CD14-positive monocyte (primary cell): ENCODE measurements at regions not wholly inside any gene's neighbourhood (a gene's known extent, or its start where the extent isn't known, plus 50 kb on each side); places are given as distances from the start of the nearest gene placed in this dataset.

Experiments used
- DNase-seq, 3 donors: peaks; one replicate each; pipeline ENCODE4 v3.0.0-alpha.2; 2011 to 2022
- H2AFZ ChIP-seq: 2 replicates; pipeline ENCODE4 v1.6.0; 2012; ENCODE audit warnings: mild to moderate bottlenecking, low read depth, low read length, inconsistent platforms; ENCODE audit not compliant: insufficient read depth, poor library complexity, severe bottlenecking
- H3K27ac ChIP-seq, 2 donors: 1 replicate in 1 of 2; 2 replicates in 1 of 2; pipeline ENCODE4 v1.5.1; 2012 to 2013; ENCODE audit warnings: low read length in 2 of 2, control low read depth in 1 of 2, inconsistent platforms in 1 of 2, low read depth in 1 of 2, mild to moderate bottlenecking in 1 of 2
- H3K27me3 ChIP-seq, 2 donors: one replicate each; pipeline versions ENCODE4 v1.6.0 to v1.6.1; 2011 to 2013; ENCODE audit warnings: low read length in 2 of 2; ENCODE audit not compliant: control insufficient read depth in 2 of 2, insufficient read depth in 2 of 2
- H3K36me3 ChIP-seq, 2 donors: replicated peaks in 1 of 2; 1 replicate in 1 of 2; 2 replicates in 1 of 2; pipeline versions ENCODE4 v1.5.1 to v1.6.1; 2012 to 2013; ENCODE audit warnings: low read length in 2 of 2, control low read depth in 1 of 2, inconsistent platforms in 1 of 2, mild to moderate bottlenecking in 1 of 2; ENCODE audit not compliant: insufficient read depth in 2 of 2, control insufficient read depth in 1 of 2
- H3K4me1 ChIP-seq, 2 donors: 1 replicate in 1 of 2; 2 replicates in 1 of 2; pipeline versions ENCODE4 v1.5.1 to v1.6.1; 2012 to 2013; ENCODE audit warnings: low read length in 2 of 2, control low read depth in 1 of 2, inconsistent platforms in 1 of 2, mild to moderate bottlenecking in 1 of 2, moderate library complexity in 1 of 2; ENCODE audit not compliant: insufficient read depth in 2 of 2, control insufficient read depth in 1 of 2
- H3K4me2 ChIP-seq: replicated peaks from 2 replicates; pipeline ENCODE3; 2012; ENCODE audit warnings: low read length, moderate library complexity, mild to moderate bottlenecking; ENCODE audit not compliant: poor library complexity, severe bottlenecking; ENCODE audit errors: extremely low read depth
- H3K4me3 ChIP-seq, 3 experiments: fragments of 200-600 bp in 1 of 3; sonication (generic) in 1 of 3; replicated peaks in 1 of 3; 1 replicate in 2 of 3; 2 replicates in 1 of 3; pipeline ENCODE4 v1.5.1; 2011 to 2013; ENCODE audit warnings: low read length in 3 of 3, mild to moderate bottlenecking in 3 of 3, control low read depth in 2 of 3, low read depth in 2 of 3, inconsistent platforms in 1 of 3, moderate library complexity in 1 of 3
- H3K79me2 ChIP-seq: 2 replicates; pipeline ENCODE4 v1.6.0; 2012; ENCODE audit warnings: mild to moderate bottlenecking, control low read depth, inconsistent platforms, low read length, moderate library complexity; ENCODE audit not compliant: insufficient read depth
- H3K9ac ChIP-seq: 2 replicates; pipeline ENCODE4 v1.6.0; 2017; ENCODE audit warnings: low read length, mild to moderate bottlenecking; ENCODE audit not compliant: insufficient read depth, poor library complexity, severe bottlenecking
- H3K9me3 ChIP-seq, 2 donors: replicated peaks in 1 of 2; 1 replicate in 1 of 2; 2 replicates in 1 of 2; pipeline versions ENCODE4 v1.5.1 to v1.6.1; 2012 to 2013; ENCODE audit warnings: low read length in 2 of 2, control low read depth in 1 of 2; ENCODE audit not compliant: control insufficient read depth in 1 of 2, insufficient read depth in 1 of 2
- H4K20me1 ChIP-seq: 2 replicates; pipeline ENCODE4 v1.6.0; 2012; ENCODE audit warnings: mild to moderate bottlenecking, low read length, control low read depth, moderate library complexity; ENCODE audit not compliant: insufficient read depth
- H3K27ac Mint-ChIP-seq, 7 donors: one replicate each; pipeline ENCODE4 v1.8.0; 2020; ENCODE audit warnings: mild to moderate bottlenecking in 7 of 7, mixed read lengths in 7 of 7, moderate library complexity in 6 of 7, inconsistent platforms in 2 of 7
- H3K27me3 Mint-ChIP-seq, 3 donors: one replicate each; pipeline ENCODE4 v1.8.0; 2021 to 2022; ENCODE audit warnings: low read depth in 3 of 3, mild to moderate bottlenecking in 3 of 3, mixed read lengths in 3 of 3, moderate library complexity in 3 of 3, inconsistent platforms in 1 of 3
- H3K36me3 Mint-ChIP-seq, 2 donors: one replicate each; pipeline ENCODE4 v1.8.0; 2020; ENCODE audit warnings: mixed read lengths in 2 of 2, inconsistent platforms in 1 of 2, mild to moderate bottlenecking in 1 of 2
- H3K4me1 Mint-ChIP-seq: one replicate; pipeline ENCODE4 v1.8.0; 2020; ENCODE audit warnings: mild to moderate bottlenecking, mixed read lengths
- H3K4me3 Mint-ChIP-seq, 2 donors: one replicate each; pipeline ENCODE4 v1.8.0; 2020; ENCODE audit warnings: mild to moderate bottlenecking in 2 of 2, mixed read lengths in 2 of 2, moderate library complexity in 1 of 2
- H3K9me3 Mint-ChIP-seq, 7 donors: one replicate each; pipeline ENCODE4 v1.8.0; 2020 to 2022; ENCODE audit warnings: mixed read lengths in 7 of 7, mild to moderate bottlenecking in 6 of 7, moderate library complexity in 6 of 7, inconsistent platforms in 2 of 7
- WGBS: methylation state at CpG from one replicate; pipeline ENCODE4 v1.1.5; 2013; ENCODE audit warnings: missing lambda C conversion rate; ENCODE audit not compliant: insufficient coverage; 5-methylcytosine and 5-hydroxymethylcytosine counted together
- intact Hi-C, 2 donors: fragments of 100-400 bp; cut with micrococcal nuclease; formaldehyde crosslinking; loops; one replicate each; pipeline versions ENCODE4 v1.15.0 to v1.15.1; 2023
- TF ChIP-seq, protein P1 (sequence below): fragments of 200-600 bp; IDR thresholded peaks from one replicate; pipeline ENCODE4 v1.8.0; 2022; ENCODE audit warnings: antibody characterized with exemption, mild to moderate bottlenecking

DNA sequence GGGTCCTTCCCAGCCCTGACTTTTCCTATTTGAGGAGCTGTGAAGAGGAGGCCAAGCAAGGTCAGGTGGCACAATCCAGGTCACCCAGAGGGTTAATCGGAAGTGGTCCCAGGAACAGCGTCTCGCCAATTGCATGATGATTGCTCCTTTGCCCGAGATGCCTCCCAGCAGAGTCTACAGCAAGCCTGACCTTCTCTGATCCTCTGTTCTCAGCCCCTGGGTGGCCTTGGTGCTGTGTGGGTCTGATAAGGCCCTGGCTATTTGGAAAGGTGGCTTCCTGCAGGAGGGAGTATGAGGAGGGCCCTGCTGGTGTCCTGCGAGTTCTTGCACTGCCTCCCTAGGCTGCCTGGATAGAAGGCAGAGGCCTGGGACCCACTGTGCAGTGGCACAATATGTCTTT lies 116.2 kb downstream of the FOXD2 start:
- Histone ChIP-seq H3K9ac (no peak overlapping the region), H2AFZ (no peak overlapping the region), H3K27me3 (no peaks in the 10 kb centered on the region), H3K36me3 (no peaks in the 10 kb centered on the region), H3K27ac (no peak overlapping the region), H3K4me3 (no peak overlapping the region), H4K20me1 (no peaks in the 10 kb centered on the region), H3K79me2 (no peaks in the 10 kb centered on the region), H3K9me3 (no peaks in the 10 kb centered on the region), H3K4me2 (no peak overlapping the region), H3K4me1 (no peaks in the 10 kb centered on the region)
- Mint-ChIP-seq H3K9me3 (peaks cover 0 to 1% (median 0%) of the 10 kb centered on the region in 7 donors), H3K27ac (no peak overlapping the region), H3K4me3 (no peak overlapping the region), H3K36me3 (no peaks in the 10 kb centered on the region), H3K4me1 (no peaks in the 10 kb centered on the region), H3K27me3 (peaks cover 2 to 8% (median 6%) of the 10 kb centered on the region in 3 donors)
- WGBS, result 97% methylated on average over 5 of the region's 5 CpGs
- intact Hi-C loops, result no loop called here
- no peak for DNase-seq
- TF ChIP-seq, protein P1, sequence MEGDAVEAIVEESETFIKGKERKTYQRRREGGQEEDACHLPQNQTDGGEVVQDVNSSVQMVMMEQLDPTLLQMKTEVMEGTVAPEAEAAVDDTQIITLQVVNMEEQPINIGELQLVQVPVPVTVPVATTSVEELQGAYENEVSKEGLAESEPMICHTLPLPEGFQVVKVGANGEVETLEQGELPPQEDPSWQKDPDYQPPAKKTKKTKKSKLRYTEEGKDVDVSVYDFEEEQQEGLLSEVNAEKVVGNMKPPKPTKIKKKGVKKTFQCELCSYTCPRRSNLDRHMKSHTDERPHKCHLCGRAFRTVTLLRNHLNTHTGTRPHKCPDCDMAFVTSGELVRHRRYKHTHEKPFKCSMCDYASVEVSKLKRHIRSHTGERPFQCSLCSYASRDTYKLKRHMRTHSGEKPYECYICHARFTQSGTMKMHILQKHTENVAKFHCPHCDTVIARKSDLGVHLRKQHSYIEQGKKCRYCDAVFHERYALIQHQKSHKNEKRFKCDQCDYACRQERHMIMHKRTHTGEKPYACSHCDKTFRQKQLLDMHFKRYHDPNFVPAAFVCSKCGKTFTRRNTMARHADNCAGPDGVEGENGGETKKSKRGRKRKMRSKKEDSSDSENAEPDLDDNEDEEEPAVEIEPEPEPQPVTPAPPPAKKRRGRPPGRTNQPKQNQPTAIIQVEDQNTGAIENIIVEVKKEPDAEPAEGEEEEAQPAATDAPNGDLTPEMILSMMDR, result no peak

GRCh38 chr1:47554901-47555300 lies 117.1 kb downstream of the FOXD2 start:
- intact Hi-C loops, result no loop called here
- H3K4me3 Mint-ChIP-seq, result no peak overlapping the region

More at GRCh38 chr1:47554901-47555300, 117.1 kb downstream of the FOXD2 start:
- Histone ChIP-seq H2AFZ (no peak overlapping the region), H3K9ac (no peak overlapping the region), H3K27ac (no peak overlapping the region), H3K36me3 (no peaks in the 10 kb centered on the region), H3K4me2 (no peak overlapping the region), H3K9me3 (no peaks in the 10 kb centered on the region), H3K4me3 (no peak overlapping the region), H3K27me3 (no peaks in the 10 kb centered on the region), H3K4me1 (no peaks in the 10 kb centered on the region), H3K79me2 (no peaks in the 10 kb centered on the region), H4K20me1 (no peaks in the 10 kb centered on the region)
- Mint-ChIP-seq H3K27ac (no peak overlapping the region), H3K27me3 (peaks cover 2 to 9% (median 6%) of the 10 kb centered on the region in 3 donors), H3K9me3 (peaks cover 0 to 1% (median 0%) of the 10 kb centered on the region in 7 donors), H3K4me1 (no peaks in the 10 kb centered on the region), H3K36me3 (no peaks in the 10 kb centered on the region)
- 86% methylated on average over 1 of the region's 1 CpG for WGBS
- DNase-seq, result no peak
- TF ChIP-seq, protein P1, result no peak
